ENCODE measurements at regions not wholly inside any gene's neighbourhood (a gene's known extent, or its start where the extent isn't known, plus 50 kb on each side); places are given as distances from the start of the nearest gene placed in this dataset.

DNA sequence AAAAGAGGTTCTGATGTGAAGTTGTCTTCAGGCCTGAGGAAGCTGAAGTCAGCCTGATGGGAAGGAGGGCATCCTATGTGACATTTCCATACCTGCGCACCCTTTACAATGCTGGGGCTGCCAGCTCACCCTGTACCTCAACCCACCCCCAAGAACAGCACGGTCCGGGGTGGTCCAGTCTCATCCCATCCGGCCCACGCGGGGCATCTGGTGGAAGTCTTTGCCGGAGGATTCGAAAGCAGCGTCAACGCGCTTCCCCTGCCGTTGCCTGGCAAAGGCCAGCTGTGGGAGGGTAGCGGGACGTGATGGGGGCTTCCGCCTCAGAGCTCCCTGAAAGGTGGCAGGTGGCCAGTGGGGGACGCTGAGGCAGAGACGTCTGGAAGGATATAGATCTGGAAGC is 113.6 kb upstream of the ANKRD30BL start:
- Histone ChIP-seq H3K9me3 (ENCODE audit: control insufficient read depth, insufficient read depth, low read depth, low read length) (no peaks in the 10 kb centered on the region), H3K27ac (ENCODE audit: low read length) (no peak overlapping the region), H3K27me3 (ENCODE audit: control insufficient read depth, insufficient read depth, low read length) (no peaks in the 10 kb centered on the region), H3K36me3 (ENCODE audit: control insufficient read depth, insufficient read depth, low read length) (no peaks in the 10 kb centered on the region), H3K4me1 (ENCODE audit: control insufficient read depth, insufficient read depth, low read length) (no peaks in the 10 kb centered on the region), H3K4me3 (ENCODE audit: low read depth in 2 of 2, low read length in 2 of 2) (no peak overlapping the region)
- CTCF ChIA-PET = no interaction called here
- POLR2A ChIA-PET = no interaction called here
- TF ChIP-seq, protein P1, sequence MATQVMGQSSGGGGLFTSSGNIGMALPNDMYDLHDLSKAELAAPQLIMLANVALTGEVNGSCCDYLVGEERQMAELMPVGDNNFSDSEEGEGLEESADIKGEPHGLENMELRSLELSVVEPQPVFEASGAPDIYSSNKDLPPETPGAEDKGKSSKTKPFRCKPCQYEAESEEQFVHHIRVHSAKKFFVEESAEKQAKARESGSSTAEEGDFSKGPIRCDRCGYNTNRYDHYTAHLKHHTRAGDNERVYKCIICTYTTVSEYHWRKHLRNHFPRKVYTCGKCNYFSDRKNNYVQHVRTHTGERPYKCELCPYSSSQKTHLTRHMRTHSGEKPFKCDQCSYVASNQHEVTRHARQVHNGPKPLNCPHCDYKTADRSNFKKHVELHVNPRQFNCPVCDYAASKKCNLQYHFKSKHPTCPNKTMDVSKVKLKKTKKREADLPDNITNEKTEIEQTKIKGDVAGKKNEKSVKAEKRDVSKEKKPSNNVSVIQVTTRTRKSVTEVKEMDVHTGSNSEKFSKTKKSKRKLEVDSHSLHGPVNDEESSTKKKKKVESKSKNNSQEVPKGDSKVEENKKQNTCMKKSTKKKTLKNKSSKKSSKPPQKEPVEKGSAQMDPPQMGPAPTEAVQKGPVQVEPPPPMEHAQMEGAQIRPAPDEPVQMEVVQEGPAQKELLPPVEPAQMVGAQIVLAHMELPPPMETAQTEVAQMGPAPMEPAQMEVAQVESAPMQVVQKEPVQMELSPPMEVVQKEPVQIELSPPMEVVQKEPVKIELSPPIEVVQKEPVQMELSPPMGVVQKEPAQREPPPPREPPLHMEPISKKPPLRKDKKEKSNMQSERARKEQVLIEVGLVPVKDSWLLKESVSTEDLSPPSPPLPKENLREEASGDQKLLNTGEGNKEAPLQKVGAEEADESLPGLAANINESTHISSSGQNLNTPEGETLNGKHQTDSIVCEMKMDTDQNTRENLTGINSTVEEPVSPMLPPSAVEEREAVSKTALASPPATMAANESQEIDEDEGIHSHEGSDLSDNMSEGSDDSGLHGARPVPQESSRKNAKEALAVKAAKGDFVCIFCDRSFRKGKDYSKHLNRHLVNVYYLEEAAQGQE (IDR thresholded peaks at IDR 0.05; ENCODE audit: insufficient read depth in 1 of 2, low read depth in 2 of 2, low read length in 1 of 2) = no peak
- TF ChIP-seq TCF7L2 (IDR thresholded peaks at IDR 0.05; ENCODE audit: low read depth, low read length) = no peak
- no peak for TF ChIP-seq SIN3A (IDR thresholded peaks at IDR 0.05; ENCODE audit: borderline replicate concordance, insufficient read depth, low read depth, low read length)
- TF ChIP-seq, protein P2, sequence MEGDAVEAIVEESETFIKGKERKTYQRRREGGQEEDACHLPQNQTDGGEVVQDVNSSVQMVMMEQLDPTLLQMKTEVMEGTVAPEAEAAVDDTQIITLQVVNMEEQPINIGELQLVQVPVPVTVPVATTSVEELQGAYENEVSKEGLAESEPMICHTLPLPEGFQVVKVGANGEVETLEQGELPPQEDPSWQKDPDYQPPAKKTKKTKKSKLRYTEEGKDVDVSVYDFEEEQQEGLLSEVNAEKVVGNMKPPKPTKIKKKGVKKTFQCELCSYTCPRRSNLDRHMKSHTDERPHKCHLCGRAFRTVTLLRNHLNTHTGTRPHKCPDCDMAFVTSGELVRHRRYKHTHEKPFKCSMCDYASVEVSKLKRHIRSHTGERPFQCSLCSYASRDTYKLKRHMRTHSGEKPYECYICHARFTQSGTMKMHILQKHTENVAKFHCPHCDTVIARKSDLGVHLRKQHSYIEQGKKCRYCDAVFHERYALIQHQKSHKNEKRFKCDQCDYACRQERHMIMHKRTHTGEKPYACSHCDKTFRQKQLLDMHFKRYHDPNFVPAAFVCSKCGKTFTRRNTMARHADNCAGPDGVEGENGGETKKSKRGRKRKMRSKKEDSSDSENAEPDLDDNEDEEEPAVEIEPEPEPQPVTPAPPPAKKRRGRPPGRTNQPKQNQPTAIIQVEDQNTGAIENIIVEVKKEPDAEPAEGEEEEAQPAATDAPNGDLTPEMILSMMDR (IDR thresholded peaks at IDR 0.05) = no peak
- no peak for TF ChIP-seq POLR2AphosphoS5 (IDR thresholded peaks at IDR 0.05; ENCODE audit: low read depth, low read length)
- DNase-seq (ENCODE audit: low read depth, low spot score) (no peak), ATAC-seq (no peak)
- in situ Hi-C loops (cut with HindIII; ENCODE audit: low pct_unique_long_range_greater_than_20kb, low sequenced_read_pairs) (no loop called here), intact Hi-C loops (cut with micrococcal nuclease; ENCODE audit: unreplicated experiment) (loop anchor here (10.0 kb wide), 1 partner anchor 139 kb away; the partner anchor contains the start of gene GPR39)
- no TSS peak for BruUV-seq (replicated peaks)

DNA sequence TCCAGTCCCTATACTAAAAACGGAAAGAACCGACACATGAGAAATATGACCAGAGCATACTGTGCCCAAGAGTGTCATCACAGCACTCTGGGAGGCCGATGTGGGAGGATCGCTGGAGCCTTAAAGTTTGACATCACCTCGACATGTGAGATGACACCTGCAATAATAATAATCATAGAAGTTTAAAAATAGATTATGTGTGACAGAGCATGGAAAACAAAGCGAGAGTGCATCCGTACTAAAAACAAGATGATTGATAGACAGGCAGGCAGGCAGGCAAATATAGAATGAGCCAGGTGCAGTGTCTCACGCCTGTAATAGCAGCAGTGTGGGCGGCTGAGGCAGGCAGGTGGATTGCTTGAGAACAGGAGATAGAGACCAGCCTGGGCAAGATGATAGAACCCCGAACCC is 114.8 kb upstream of the ANKRD30BL start:
- H3K27ac ChIP-seq (ENCODE audit: low read length) = no peak overlapping the region
- H3K36me3 ChIP-seq (ENCODE audit: control insufficient read depth, insufficient read depth, low read length) = no peaks in the 10 kb centered on the region
- intact Hi-C loops (cut with micrococcal nuclease; ENCODE audit: unreplicated experiment) (loop anchor here (10.0 kb wide), 1 partner anchor 138 kb away; the partner anchor contains the start of gene GPR39), in situ Hi-C loops (cut with HindIII; ENCODE audit: low pct_unique_long_range_greater_than_20kb, low sequenced_read_pairs) (no loop called here)
- no peaks in the 10 kb centered on the region for H3K4me1 ChIP-seq (ENCODE audit: control insufficient read depth, insufficient read depth, low read length)
- no peak for ATAC-seq
- BruUV-seq (replicated peaks) = no TSS peak
- H3K4me3 ChIP-seq (ENCODE audit: low read depth in 2 of 2, low read length in 2 of 2) = no peak overlapping the region
- ChIA-PET CTCF (no interaction called here), POLR2A (no interaction called here)
- TF ChIP-seq TCF7L2 (IDR thresholded peaks at IDR 0.05; ENCODE audit: low read depth, low read length) (no peak), POLR2AphosphoS5 (IDR thresholded peaks at IDR 0.05; ENCODE audit: low read depth, low read length) (no peak), SIN3A (IDR thresholded peaks at IDR 0.05; ENCODE audit: borderline replicate concordance, insufficient read depth, low read depth, low read length) (no peak)
- TF ChIP-seq, protein P1 (IDR thresholded peaks at IDR 0.05; ENCODE audit: insufficient read depth in 1 of 2, low read depth in 2 of 2, low read length in 1 of 2) = no peak
- TF ChIP-seq, protein P2 (IDR thresholded peaks at IDR 0.05) = no peak
- H3K27me3 ChIP-seq (ENCODE audit: control insufficient read depth, insufficient read depth, low read length) = no peaks in the 10 kb centered on the region
- no peak for DNase-seq (ENCODE audit: low read depth, low spot score)
- H3K9me3 ChIP-seq (ENCODE audit: control insufficient read depth, insufficient read depth, low read depth, low read length) = no peaks in the 10 kb centered on the region

All from Panc1 (cell line).